C4-2B (cell line): ENCODE measurements at regions not wholly inside any gene's neighbourhood (a gene's known extent, or its start where the extent isn't known, plus 50 kb on each side); places are given as distances from the start of the nearest gene placed in this dataset.

Experiments used
- ZFX ChIP-seq: fragments of 450-650 bp; IDR thresholded peaks from 2 replicates; pipeline ENCODE4 v1.6.1; 2017
- TF ChIP-seq, protein P1 (sequence below): fragments of 450-650 bp; conservative IDR thresholded peaks from 2 replicates; pipeline ENCODE4 v1.5.1; 2017; ENCODE audit warnings: mild to moderate bottlenecking

DNA sequence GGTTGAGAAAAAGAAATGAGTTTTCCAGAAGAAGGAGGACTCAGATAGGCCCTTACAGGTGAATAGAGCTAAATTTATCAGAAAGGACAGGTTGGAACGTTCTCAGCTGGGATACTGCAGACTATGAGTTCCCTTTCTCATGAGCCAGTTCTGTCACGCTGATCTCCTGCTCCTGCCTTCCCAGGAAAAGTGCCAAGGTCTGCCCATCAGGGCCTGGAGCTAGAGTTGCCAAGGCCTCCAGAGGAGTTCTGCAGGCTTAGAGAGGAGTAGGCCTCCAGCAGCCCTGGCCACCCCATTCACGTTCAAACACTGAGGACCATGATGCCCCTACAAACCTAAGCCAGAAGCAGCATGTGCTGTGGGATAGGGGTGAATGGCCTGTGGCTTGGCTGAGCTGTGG is 126.8 kb upstream of the TNR start:
- TF ChIP-seq, protein P1, sequence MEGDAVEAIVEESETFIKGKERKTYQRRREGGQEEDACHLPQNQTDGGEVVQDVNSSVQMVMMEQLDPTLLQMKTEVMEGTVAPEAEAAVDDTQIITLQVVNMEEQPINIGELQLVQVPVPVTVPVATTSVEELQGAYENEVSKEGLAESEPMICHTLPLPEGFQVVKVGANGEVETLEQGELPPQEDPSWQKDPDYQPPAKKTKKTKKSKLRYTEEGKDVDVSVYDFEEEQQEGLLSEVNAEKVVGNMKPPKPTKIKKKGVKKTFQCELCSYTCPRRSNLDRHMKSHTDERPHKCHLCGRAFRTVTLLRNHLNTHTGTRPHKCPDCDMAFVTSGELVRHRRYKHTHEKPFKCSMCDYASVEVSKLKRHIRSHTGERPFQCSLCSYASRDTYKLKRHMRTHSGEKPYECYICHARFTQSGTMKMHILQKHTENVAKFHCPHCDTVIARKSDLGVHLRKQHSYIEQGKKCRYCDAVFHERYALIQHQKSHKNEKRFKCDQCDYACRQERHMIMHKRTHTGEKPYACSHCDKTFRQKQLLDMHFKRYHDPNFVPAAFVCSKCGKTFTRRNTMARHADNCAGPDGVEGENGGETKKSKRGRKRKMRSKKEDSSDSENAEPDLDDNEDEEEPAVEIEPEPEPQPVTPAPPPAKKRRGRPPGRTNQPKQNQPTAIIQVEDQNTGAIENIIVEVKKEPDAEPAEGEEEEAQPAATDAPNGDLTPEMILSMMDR, result no peak
- no peak for TF ChIP-seq ZFX
